SH-SY5Y (cell line): ENCODE measurements at regions not wholly inside any gene's neighbourhood (a gene's known extent, or its start where the extent isn't known, plus 50 kb on each side); places are given as distances from the start of the nearest gene placed in this dataset.

ENCODE experiments used
- GATA2 ChIP-seq: IDR thresholded peaks from 2 replicates; pipeline ENCODE4 v1.6.1; 2011; ENCODE audit warnings: mild to moderate bottlenecking, low read depth, low read length
- GATA3 ChIP-seq: IDR thresholded peaks from 2 replicates; pipeline ENCODE4 v1.6.1; 2011; ENCODE audit warnings: low read depth, mild to moderate bottlenecking, low read length, moderate library complexity

- TF ChIP-seq GATA2 (no peak), GATA3 (no peak)
These were observed 60.0 kb upstream of the BANK1 start for GRCh38 chr4:101730291-101731117.

- TF ChIP-seq GATA2 (no peak), GATA3 (no peak)
These were observed 63.3 kb upstream of the BANK1 start for GRCh38 chr4:101727238-101727637.

- no peak for TF ChIP-seq GATA3
- TF ChIP-seq GATA2, result no peak
These were observed 66.4 kb upstream of the BANK1 start for GRCh38 chr4:101724093-101724492.

GRCh38 chr4:101718810-101719209 is 71.7 kb upstream of the BANK1 start:
- TF ChIP-seq GATA2, result no peak
- no peak for TF ChIP-seq GATA3

- TF ChIP-seq GATA3 (no peak), GATA2 (no peak)
These were observed 78.8 kb upstream of the BANK1 start for GRCh38 chr4:101711590-101712260.

- TF ChIP-seq GATA3 (no peak), GATA2 (no peak)
These were observed 79.7 kb upstream of the BANK1 start for GRCh38 chr4:101710806-101711205.

- TF ChIP-seq GATA3 (no peak), GATA2 (no peak)
These were observed 82.1 kb upstream of the BANK1 start for GRCh38 chr4:101708293-101709039.

- TF ChIP-seq GATA2 (no peak), GATA3 (no peak)
These were observed 82.9 kb upstream of the BANK1 start for GRCh38 chr4:101707596-101707995.

- TF ChIP-seq GATA3 (no peak), GATA2 (no peak)
These were observed 83.9 kb upstream of the BANK1 start for GRCh38 chr4:101706535-101707057.

GRCh38 chr4:101701551-101701950 is 89.0 kb upstream of the BANK1 start:
- TF ChIP-seq GATA3 (no peak), GATA2 (no peak)

GRCh38 chr4:101699441-101700124 is 90.9 kb upstream of the BANK1 start:
- TF ChIP-seq GATA3 (no peak), GATA2 (no peak)

- no peak for TF ChIP-seq GATA2
- TF ChIP-seq GATA3, result no peak
These were observed 93.3 kb upstream of the BANK1 start for GRCh38 chr4:101697266-101697665.

GRCh38 chr4:101696276-101697010 is 94.1 kb upstream of the BANK1 start:
- no peak for TF ChIP-seq GATA3
- TF ChIP-seq GATA2, result no peak
